ENCODE measurements at regions not wholly inside any gene's neighbourhood (a gene's known extent, or its start where the extent isn't known, plus 50 kb on each side); places are given as distances from the start of the nearest gene placed in this dataset.

DNA sequence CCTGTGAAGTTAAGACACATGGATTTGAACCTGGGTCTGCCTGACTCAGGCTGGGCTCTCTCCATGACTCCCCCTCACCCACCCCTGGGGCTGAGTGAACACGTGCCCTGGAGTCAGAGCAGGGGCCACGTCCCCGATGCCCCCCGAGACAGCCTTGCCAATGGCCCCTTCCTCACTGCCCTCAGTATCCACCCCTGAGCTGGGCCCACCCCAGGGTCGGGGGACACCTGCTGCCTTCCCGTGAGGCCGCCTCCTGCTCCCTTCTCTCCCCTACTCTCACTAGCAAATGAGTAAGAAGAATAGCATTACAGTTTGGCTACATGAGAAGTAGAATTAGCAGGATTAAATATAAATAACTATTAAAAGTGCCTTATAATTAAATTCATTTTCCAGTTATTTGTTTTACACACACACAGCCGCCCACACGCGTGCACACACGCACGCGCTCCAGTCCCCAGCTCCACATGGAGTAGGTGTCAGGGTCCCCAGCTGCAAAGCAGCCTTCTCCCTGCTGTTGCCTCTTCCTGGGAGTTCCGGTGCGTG is 117.4 kb upstream of the LINGO1 start:
- no peaks in the 10 kb centered on the region for H3K27me3 ChIP-seq (ENCODE audit: control insufficient read depth, insufficient read depth, low read length)
- DNase-seq (ENCODE audit: low read depth) (no peak), FAIRE-seq (no peak)
- H3K4me3 ChIP-seq (ENCODE audit: low read depth, low read length), result no peak overlapping the region
- H3K36me3 ChIP-seq (ENCODE audit: control insufficient read depth, insufficient read depth, low read length), result no peaks in the 10 kb centered on the region
- TF ChIP-seq, protein P1, sequence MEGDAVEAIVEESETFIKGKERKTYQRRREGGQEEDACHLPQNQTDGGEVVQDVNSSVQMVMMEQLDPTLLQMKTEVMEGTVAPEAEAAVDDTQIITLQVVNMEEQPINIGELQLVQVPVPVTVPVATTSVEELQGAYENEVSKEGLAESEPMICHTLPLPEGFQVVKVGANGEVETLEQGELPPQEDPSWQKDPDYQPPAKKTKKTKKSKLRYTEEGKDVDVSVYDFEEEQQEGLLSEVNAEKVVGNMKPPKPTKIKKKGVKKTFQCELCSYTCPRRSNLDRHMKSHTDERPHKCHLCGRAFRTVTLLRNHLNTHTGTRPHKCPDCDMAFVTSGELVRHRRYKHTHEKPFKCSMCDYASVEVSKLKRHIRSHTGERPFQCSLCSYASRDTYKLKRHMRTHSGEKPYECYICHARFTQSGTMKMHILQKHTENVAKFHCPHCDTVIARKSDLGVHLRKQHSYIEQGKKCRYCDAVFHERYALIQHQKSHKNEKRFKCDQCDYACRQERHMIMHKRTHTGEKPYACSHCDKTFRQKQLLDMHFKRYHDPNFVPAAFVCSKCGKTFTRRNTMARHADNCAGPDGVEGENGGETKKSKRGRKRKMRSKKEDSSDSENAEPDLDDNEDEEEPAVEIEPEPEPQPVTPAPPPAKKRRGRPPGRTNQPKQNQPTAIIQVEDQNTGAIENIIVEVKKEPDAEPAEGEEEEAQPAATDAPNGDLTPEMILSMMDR (IDR thresholded peaks at IDR 0.05; ENCODE audit: insufficient read depth, low read length, severe bottlenecking), result no peak

DNA sequence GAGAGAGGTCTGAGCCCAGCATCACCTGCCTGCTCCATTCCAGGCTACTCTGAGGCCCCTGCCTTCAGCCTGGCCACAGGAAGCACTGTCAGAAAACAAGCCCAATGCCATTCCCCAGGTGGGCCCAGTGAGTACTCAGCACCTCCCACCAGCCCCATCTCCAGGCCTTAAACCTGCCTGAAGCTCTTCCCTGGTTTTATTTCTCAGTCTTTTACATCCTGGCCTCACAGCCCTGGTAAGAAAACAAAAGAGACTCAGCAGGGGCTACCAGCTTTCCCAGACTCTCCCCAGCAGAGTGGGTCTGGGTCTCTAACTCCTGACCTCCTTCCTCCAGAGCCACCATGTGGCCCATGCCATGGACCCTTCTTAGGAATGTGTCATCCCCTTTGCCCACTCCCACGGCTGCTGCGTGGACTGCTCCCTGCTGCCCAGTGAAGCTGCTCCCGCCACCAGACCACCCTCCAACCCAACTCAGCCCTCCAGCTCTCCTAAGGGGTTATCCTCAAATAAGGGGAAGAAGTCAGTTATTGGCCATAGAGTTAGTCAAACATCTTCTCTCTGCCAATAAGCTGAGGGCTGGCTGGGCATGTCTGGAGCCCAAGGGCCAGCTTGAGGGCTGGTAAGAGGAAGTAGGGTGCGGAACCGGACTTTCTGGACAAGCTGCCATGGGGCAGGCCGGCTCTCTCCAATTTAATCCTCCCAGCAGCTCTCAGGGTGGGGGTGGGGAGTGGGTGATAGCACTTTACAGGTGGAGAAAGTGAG is 116.7 kb upstream of the LINGO1 start:
- TF ChIP-seq, protein P1 (IDR thresholded peaks at IDR 0.05; ENCODE audit: insufficient read depth, low read length, severe bottlenecking), result no peak
- FAIRE-seq, result no peak
- H3K27me3 ChIP-seq (ENCODE audit: control insufficient read depth, insufficient read depth, low read length), result no peaks in the 10 kb centered on the region

DNA sequence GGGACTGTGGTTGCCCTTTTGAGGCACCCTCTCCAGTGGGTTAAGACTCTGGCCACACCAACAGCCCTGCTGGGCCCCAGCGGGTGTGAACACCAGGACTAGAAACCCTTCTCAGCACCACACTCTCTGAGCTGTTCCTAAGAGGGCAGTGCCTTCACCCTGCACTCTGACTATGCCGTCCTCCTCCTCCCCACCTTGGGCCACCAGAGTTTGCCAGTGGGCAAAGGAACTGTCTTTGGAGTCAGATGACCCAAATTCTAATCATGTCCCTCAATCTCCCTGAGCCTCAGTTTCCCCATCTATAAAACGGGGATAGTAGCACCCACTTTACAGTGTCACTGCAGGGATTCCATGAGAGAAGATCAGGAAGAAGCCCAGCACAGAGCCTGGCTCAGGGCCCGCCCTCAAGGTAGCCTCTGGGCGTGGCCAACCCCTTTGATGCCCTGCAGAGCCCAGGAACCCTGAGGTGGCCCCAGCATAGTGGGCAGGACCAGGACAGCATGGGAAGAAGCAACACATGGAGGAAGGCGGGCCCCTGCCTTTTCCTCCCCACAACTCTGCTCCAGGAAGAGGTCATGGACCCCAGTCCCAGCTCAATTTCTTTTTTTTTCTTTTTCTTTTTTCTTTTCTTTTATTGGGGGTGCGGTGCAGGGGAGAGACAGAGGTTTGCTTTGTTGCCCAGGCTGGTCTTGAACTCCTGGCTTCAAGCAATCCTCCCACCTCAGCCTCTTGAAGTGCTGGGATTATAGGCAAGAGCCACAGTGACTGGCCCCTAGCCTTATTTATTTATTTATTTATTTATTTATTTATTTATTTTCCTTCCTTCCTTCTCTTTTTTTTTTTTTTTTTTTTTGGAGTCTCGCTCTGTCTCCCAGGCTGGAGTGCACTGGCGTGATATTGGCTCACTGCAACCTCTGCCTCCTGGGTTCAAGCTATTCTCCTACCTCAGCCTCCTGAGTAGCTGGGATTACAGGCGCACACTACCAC is 115.7 kb upstream of the LINGO1 start:
- no peaks in the 10 kb centered on the region for H3K36me3 ChIP-seq (ENCODE audit: control insufficient read depth, insufficient read depth, low read length)

More for the DNA sequence above, 116.7 kb upstream of the LINGO1 start:
- no peak for DNase-seq (ENCODE audit: low read depth)
- H3K36me3 ChIP-seq (ENCODE audit: control insufficient read depth, insufficient read depth, low read length), result no peaks in the 10 kb centered on the region
- no peak overlapping the region for H3K4me3 ChIP-seq (ENCODE audit: low read depth, low read length)

DNA sequence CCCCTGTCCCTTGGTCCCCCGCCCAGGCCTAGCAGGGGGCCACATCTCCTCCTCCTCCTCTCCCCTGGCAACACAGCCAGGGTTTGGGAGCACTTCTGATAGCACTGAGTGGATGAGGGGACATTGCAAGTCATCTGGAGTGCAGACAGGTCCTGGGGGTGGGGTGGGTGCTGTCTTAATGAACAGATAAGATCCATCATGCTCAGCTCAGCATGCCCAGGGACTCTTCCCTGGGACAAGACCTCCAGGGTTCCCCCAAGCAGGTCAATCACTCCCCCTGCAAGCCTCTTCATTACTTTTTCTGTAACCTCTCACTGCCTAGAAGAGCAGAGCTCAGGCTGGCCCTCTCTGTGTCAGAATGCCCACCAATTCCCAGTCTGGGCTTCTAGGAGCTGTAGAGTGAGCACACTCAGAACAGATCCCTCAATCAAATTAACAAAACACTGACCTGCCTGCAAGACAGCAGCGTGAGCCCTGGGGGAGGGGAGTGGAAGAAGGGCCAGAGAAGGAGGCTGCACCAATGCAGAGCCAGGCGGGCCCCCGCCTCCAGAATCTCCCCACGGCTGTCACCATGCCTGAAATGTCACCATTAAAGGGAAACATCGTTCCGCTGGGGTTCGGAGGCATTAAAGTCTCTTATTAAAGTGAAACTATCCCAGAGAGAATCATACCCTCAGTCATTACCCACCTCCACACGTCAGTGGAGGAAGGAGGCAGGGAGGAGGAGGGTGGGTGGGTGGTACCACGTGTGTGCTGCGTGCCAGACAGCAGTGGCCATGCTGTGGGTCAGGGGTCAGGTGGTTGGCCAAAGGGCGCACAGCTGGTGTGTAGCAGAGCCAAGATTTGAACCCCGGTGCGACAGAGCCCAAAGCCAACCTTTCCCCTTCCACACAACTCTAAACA is 114.7 kb upstream of the LINGO1 start:
- FAIRE-seq, result no peak
- Histone ChIP-seq H3K27me3 (ENCODE audit: control insufficient read depth, insufficient read depth, low read length) (no peaks in the 10 kb centered on the region), H3K4me3 (ENCODE audit: low read depth, low read length) (no peak overlapping the region), H3K36me3 (ENCODE audit: control insufficient read depth, insufficient read depth, low read length) (no peaks in the 10 kb centered on the region)
- TF ChIP-seq, protein P1 (IDR thresholded peaks at IDR 0.05; ENCODE audit: insufficient read depth, low read length, severe bottlenecking), result no peak
- no peak for DNase-seq (ENCODE audit: low read depth)

More for the DNA sequence above, 115.7 kb upstream of the LINGO1 start:
- TF ChIP-seq, protein P1 (IDR thresholded peaks at IDR 0.05; ENCODE audit: insufficient read depth, low read length, severe bottlenecking), result no peak
- no peaks in the 10 kb centered on the region for H3K27me3 ChIP-seq (ENCODE audit: control insufficient read depth, insufficient read depth, low read length)
- FAIRE-seq (no peak), DNase-seq (ENCODE audit: low read depth) (no peak)
- no peak overlapping the region for H3K4me3 ChIP-seq (ENCODE audit: low read depth, low read length)
